Stimulated activated CD8-positive, alpha-beta memory T cell treated with anti-CD3 and anti-CD28 coated beads, Interleukin-12 subunit alpha, Interleukin-12 subunit beta, amount 100 ng/mL, for 24 hours (primary cell): ENCODE measurements at regions not wholly inside any gene's neighbourhood (a gene's known extent, or its start where the extent isn't known, plus 50 kb on each side); places are given as distances from the start of the nearest gene placed in this dataset.

Experiments used
- DNase-seq: peaks from one replicate; pipeline ENCODE4 v3.0.0-alpha.2; 2020; ENCODE audit errors: extremely low read depth

DNA sequence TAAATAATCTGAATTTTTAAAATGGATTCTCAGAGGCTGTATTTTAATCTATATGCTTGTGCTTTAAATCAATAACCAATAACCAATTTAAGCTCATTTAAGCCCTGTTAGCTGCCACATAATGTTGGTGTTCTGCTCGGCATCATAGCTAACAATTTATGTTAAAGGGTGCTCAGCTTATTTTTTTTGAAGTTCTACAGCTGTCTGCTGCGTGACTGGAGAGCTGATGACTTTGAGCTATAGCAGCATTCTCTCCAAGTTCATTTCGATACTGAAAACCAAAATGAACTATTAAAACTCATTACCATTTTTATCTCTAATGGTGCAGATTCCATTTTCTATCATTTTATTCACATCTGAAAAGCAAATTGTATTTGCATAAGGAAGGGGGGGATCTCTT, 357.8 kb downstream of the AJAP1 start:
- DNase-seq, result no peak

DNA sequence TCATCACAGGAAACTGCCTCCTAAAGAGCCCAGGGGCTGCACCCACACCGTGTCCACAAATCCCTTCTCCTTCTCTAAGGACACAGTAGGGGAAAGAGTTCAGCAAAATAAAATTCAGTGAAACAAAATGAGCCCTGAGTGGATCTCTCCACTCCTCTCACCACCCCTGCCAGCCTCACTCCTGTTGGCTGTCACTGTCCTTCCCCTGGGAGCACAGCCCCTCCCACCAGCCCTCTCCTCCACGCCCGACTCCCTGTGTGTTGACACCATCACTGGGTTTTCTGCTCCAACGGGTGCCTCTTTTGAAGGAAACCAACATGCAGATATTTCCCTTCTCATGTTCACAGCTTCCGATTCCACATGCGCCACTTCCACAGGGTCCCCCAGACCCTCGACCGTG, 356.2 kb downstream of the AJAP1 start:
- no peak for DNase-seq

DNA sequence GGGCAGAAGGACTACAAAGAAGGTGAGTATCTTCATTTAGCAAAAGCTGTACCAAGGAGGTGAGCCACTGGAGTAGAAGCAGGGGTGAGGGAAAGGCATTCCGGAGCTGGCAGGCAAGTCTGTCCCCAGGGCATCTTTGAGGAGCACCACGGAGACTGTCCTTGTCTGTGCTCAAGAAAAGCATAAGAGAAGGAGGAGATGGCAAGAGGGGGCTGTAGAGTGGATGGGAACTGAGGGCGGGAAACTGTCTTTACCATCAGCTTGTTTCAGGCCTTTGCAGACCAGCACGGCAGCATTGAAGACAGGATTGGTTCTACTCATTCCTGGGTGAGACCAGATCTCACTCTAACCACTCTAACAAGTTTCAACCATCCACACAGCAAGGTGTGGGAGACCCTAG, 355.8 kb downstream of the AJAP1 start:
- no peak for DNase-seq

DNA sequence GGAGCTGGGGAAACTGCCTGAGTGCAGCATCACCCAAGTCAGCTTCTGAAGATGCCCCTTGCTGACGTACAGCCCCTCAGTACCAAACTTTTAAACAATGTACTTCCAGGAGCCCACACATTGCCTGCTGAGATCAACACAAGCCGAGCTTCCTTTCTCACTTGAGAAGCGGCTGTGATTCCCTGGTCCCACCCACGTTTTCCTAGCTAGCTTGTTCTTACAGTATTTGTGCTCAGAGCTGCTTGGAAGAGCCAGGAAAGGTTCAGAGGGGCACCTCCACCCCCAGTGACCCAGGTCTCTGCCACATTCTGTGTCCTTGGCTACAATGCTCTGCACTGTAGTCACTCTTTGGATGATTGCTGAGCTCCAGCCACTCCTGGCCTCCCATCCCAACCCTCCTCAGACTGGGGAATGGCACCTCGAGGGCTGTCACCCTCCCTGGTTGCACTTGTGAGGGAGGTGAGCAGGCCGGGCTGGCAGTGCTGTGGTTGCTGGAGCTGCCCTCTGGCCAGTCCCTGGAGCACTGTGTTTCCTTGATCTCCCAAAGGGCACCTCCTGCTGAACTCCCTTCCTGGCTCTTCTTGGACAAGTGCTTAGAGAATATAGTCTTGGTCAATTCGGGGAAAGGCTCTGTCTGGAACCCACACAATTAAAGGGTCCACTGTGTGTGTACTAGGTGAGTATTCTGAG, 355.1 kb downstream of the AJAP1 start:
- no peak for DNase-seq

DNA sequence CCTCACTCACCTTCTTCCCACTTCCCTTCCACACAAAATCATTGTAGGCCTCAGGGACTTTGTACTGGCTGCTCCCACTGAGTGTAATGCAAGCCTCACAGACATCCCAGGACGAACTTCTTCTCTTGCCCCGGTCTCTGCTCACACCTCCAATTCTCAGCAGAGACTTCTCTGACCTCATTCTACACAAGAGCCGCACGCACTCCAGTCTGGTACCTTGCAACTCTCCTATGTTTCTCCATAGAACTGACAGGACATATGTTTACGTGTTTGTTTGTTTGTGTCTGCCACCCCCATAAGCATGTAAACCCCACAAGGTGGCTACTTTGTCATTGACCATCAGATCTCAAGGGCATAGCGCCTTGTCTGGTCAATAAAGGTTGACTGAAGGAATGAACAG, 350.8 kb downstream of the AJAP1 start:
- no peak for DNase-seq

DNA sequence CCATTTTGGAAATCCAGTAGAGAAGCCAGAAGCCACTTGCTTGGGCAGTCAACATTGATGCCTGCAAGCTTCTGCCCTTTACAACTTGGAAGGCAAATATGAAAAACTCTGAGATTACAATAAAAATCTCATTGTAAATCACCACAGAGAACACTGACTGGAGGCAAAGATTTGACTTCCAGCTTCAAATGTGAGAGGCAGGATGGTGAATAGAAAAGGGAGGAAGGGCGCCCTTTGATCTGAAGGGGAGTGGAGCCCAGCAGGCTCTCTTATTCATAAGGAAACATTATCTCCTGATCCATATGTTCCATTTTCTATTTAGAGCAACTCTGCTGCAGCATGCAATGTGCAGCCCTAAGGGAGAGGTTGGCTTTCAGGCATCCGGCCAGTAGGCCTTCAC, 348.3 kb downstream of the AJAP1 start:
- no peak for DNase-seq

DNA sequence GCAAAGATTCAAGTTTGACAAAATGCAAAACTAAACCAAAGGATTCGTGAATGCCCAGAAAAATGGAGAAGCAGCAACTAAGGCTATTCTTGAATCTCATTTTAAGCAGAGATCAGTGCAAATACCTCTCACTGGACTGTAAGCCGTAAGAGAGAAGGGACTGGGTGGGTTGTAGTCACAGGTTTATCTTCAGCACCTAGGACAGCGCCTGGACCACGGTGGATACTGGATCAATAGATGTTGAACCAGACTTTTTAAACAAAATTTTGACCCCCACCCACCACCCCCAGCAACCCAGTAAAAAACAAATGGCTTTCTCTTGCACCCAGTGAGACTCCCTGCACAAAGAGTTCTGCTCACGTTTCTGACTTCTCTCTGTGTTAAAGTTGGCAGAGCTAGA, 347.1 kb downstream of the AJAP1 start:
- no peak for DNase-seq

DNA sequence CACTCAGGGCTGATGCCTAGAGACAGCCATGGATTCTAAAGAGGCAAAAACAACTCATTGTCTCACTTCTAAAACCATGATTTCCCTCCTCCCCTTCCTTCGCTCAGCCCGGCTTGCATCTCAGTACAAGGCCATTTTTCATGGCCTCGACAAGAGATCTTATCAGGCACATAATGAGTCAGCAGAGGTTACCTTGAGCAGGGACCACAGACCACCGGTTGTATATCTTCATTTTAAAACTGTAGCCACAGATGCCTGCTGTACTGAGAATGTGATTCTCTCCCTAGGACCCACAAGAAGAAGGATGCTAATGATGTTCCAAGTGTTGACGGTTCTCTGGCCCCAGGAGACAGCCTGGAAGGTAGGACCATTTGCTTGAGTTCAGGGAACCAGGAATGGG, 331.9 kb downstream of the AJAP1 start:
- DNase-seq, result no peak

DNA sequence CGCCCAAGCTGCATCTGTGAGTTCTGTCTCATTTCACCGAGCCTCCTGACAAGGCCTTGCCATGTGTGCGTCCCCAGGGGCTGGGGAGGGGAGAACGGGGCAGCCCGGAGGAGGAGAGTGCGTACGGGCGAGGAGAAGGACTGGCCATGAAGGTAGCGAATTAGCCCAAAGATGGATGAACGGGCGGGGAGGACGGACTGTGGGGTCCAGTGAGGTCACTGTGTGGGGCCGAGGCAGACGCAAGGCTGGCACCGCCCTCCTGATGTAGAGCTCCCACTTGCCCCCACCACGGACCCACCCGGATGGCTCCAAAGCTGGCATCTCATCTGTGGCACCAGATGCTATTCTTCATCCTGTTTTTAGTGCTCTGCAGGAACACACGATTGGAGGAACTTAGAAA, 330.4 kb downstream of the AJAP1 start:
- DNase-seq, result no peak

DNA sequence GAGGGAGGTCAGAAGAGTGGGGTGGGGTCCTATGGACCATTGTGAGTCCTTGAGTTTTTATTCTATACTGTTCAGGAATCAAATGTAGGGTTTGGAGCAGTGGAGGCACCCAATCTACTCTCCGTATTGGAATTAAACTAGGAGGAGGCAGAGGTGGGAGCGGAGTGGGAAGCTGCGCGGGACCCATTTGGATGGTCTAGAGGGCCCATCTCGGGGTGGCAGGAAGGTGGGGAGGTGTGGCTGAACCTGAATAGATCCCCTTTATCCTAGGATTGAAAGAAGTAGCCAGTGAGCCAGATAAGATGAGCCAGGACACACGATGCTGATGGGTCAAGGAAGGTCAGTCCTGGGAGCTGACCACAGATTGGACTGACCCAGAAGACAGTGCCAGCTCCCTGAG, 325.8 kb downstream of the AJAP1 start:
- DNase-seq, result no peak

DNA sequence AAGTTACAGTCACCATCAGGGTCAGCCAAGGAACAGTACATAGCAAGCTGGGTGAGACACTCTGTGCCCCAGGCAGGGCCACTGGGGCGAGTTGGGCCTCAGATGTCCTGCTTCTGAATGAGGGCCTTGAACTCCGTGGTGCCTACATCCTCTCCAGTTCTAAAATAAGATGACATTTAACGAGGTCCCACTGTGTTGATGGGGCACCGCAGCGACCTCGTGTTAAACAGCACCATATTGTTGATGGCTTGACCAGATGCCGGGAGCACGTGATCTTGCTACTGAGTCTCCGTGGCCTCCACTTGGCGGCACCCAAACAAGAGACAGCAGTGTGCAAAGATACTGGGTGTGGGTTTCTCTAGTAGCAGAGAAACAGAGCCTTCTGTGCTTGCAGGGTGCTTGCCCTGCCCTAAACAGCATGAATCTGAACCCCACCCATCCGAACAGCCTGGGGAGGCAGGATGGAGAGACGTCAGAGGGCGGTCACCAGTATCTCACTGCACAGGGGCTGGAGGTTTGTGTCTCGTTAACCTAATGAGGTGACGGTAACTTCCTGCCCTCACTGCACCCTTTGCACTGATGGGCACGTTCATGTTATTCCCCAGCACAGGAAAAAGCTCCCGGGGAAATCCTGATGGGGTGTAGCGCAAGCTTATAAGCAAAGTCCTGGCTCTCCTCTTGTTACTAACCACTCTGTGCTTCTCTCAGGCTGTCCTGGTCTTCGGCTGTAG, 324.4 kb downstream of the AJAP1 start:
- no peak for DNase-seq

DNA sequence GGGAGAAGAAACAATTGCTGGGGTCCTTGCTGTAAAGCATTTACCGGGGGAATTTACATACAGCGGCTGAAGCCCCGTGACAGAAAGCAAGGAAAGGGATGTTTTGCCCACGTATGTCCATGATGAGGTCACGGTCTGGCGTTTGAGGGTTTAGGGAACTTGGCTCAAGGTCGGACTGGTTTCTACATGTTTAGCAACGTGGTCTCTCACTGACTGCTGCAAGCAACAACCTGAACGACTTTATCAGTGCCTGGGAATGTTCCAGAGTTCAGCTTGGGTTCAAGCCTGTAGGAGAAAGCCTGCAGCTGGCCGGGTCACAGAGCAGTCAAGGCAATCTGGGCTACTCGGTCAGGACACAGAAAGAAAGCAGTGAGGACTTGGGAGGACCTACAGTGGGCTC, 323.3 kb downstream of the AJAP1 start:
- no peak for DNase-seq

DNA sequence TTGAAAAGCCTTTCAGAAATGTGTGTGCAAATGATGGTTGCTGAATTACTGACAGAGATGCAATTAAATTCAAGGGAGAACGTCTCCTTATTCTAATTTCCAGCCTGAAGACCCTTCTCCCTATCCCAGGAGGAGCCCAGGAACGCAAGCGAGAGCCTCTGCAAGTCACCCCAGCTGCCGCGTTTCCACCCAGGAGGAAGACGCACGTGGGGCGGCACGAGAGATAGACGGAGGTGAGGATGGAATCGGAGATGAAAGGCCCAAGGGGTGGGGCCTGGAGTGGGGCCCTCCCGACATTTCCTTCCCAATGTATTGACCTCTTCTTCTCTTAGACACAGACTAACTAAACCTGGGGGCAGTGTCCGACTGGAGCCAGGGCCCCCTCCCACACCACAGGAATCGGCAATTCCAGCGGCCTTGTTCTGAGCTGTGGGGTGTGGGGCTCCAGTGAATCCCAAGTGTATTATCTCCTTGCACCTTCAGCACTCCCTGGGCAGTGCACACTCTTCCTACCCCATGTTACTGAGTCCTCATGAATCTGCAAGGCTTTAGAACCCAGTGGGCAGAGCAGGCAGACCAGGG, 322.5 kb downstream of the AJAP1 start:
- no peak for DNase-seq

DNA sequence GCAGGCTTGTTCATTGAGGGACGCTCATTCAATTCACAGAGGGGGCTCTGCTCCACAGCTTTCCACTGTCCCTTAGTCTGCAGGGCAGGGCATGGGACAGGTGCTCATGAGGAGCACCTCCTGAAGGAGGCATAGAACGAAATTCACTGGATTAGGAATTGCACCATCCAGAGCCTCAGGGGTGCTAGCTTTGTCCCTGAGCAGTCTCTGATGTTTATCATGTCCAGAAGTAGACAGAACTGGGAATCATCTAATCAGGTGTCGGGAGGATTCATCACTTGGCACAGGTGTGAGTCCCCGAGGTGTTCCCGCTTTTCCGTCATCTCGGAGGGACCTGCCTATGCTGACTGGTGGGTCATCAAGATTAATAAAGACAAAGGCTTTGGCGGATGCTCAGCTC, 321.4 kb downstream of the AJAP1 start:
- no peak for DNase-seq

DNA sequence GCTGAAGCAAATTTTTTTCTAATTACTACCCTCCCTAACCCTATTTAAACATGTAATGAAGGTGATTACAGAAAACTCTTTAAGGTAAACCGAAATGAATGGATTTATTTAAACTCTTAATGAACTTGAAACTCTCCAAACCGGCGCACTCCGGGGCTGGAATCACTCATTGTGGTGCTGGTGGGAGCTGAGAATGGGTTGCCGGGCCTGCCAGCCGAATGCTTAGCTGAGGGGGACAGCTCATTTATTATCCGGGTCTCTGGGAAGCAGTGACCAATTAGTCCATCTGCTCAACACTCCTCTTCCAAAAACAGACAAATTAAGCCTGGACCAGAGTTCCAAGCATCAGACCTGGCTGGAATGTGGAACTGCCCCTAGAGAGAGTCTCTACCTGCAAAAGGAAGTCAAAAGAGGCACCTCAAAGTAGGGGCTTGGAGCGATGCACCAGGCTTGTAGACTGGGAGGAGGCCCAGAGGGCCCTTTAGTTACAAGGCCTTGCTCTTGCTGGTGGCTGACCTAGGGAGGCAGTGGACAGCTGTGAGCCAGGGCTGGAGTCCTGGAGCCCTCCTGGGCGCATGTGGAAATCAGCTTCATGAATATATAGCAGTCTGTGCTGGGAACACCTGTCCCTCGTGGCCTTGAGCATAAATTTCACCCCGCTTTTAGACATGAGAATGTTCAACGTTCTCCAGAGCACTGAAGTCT, 320.7 kb downstream of the AJAP1 start:
- no peak for DNase-seq

DNA sequence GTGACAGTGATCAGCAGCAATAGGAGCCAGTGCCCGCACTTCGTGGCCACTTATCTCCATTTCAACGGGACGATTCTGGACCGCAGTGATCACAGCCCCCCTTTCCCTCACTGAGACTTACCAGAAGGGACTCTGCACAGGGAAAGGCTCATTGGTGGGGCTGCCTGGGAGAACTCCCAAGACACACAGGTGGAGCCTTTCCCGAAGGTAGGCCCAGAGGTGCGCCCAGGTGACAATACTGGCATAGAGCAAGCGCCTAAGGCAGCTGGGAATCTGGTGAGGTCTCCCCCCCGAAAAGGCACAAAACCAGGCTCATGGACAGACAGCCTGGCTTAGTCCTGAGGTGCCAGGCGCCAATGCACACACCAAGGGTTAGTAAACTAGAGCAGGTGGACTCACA, 318.9 kb downstream of the AJAP1 start:
- DNase-seq, result no peak

DNA sequence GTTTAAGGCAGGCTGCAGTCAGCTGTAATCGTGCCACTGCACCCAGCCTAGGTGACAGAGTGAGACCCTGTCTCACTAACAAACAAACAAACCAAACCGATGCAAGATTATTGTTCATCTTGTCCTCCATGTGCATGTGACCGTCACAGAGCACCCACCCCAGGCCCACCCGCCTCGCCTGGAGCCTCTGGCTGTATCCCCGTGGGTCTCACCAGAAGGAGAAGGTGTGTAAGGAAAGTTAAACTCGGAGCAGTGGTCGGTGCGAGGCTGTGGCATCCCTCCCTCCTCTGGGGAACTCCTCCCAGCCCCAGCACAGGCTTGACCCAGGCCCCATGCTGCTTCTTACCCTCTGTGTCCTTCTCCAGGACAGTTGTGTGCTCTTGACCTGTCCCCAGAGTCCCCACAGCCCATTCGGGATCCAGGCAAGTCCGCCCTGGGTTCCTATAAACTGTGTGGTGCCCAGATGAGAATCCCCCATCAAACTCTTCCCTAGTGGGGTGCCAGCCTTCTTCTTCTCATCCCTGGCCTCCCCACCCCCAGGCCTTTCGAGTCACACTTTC, 318.4 kb downstream of the AJAP1 start:
- DNase-seq, result no peak

DNA sequence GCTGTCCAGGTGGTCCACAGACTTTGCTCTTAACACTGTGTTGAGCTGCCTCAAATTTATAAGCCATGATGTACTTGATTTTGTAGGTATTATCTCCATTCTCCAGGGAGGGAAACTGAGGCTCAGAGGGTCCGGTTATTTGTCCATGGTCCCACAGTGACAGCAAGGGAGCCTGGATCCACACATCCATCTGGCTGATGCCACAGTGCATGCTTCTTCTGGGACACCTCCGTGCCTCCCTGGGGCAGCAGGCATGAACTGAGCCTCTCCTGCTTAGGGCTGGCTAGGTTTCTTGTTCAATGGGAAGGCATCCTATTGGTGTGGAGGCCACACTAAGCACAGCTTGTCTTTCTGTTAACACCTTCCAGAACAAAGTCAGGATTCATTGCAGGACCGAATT, 317.3 kb downstream of the AJAP1 start:
- no peak for DNase-seq

DNA sequence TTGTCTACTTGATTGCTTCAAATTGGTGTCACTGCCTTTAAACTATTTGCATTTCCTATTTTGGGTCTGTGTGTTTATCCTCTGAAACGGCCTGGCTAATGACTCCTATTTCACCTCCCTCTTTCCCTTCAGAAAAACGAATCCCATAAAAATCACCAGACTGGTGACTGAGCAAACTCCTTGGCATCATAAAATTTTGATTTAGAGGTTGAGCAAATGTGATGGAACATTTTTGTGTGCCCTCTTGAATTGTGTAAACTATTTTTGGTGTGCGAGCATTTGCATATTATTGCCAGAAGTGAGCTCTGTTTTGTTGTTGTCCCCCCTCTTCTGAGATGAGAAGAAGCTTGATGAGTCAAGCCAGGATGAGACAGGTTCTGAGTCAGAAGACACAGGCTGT, 316.1 kb downstream of the AJAP1 start:
- DNase-seq, result no peak

DNA sequence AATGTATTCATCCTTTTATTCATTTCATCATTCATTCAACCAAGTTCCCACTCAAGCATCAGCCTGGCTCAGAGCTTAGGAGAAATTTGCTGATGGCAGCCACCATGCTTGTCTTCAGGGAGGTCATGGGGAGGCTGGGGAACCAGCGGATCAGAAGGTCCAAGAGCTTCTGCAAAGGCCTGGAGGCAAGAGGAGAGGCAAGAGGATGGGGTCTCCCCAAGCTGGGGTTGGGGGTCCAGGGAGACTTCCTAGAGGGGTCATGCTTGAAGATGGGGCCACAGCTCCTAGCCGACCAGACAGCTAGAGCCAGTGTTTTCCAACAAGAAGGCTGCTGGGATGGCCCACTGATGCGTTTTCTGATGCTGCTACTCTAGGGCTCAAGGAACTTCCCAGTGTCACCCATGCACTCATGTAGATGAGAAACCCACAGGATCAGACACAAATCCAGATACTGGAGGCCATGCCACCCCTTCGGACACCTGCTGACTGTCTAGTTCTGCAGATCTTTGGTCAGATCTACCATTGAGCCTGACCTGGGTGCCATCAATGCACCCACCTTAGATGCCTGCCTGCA, 315.2 kb downstream of the AJAP1 start:
- DNase-seq, result no peak

DNA sequence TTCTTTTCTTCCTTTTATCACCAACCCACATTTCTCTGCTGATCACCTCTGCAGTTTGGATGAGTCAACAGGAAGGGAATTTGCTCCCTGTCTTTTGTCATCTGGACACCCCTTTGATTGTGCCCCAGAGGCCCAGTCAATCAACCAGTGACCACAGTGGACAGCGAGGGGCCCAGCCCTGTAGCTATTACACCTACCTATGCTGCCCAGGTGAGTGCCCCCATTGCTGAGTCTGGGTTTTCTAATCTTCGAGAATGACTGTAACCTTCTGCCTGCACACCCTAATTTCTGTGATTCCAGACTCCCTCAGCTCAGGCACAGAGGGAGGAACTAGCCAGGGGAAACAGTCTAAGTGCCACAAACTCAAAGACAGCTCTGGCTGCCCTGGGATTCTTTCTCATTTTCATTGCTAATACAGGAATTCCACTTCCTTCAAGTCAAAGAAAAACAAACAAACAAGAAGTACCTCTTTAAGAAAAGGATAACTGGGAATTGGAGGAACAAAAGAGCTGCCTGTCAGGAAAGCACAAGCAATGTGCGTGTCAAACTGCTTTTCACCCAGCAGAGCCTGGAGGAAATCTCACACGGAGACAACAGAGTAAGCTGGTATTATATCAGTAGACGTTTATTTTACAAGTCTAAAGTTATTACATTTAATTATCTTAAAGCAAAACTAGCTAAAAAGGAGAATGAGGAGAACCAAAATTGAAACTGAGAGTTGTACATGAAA, 311.1 kb downstream of the AJAP1 start:
- no peak for DNase-seq
